ENCODE measurements at regions not wholly inside any gene's neighbourhood (a gene's known extent, or its start where the extent isn't known, plus 50 kb on each side); places are given as distances from the start of the nearest gene placed in this dataset.

DNA sequence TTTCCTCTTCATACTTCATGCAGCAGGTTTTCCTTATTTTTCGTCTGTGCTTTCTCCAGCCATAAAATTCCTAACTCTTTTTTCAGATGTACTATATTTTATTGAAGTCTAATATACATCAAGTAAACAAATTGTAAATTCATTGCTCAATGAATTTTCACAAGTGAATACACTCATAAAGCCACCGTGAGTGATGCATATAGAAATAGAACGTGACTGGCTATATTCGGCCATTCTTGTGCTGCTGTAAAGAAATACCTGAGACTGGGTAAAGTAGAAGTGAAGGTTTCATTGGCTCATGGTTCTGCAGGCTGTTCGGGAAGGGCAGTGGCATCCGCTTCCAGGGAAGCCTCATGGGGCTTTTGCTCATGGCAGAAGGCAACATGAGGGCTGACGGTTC is 868.4 kb upstream of the EEF2KMT start:
- no peak overlapping the region for H3K27ac ChIP-seq (ENCODE audit: insufficient read depth, low read length, poor library complexity, severe bottlenecking)
- no peak for DNase-seq
- H3K36me3 ChIP-seq (ENCODE audit: control insufficient read depth, insufficient read depth, low read length) = no peaks in the 10 kb centered on the region
- no peaks in the 10 kb centered on the region for H3K9me3 ChIP-seq (ENCODE audit: control insufficient read depth, low read length)
- H3K4me3 ChIP-seq (ENCODE audit: insufficient read depth, low read depth, low read length, poor library complexity, severe bottlenecking) = no peak overlapping the region
- H3K4me1 ChIP-seq (ENCODE audit: control insufficient read depth, insufficient read depth, low read length, poor library complexity, severe bottlenecking) = no peaks in the 10 kb centered on the region
- no peaks in the 10 kb centered on the region for H3K27me3 ChIP-seq (replicated peaks; ENCODE audit: control insufficient read depth, insufficient read depth, low read length, poor library complexity, severe bottlenecking)

GRCh38 chr16:5965321-5965720 is 867.7 kb upstream of the EEF2KMT start:
- H3K4me1 ChIP-seq (ENCODE audit: control insufficient read depth, insufficient read depth, low read length, poor library complexity, severe bottlenecking) = no peaks in the 10 kb centered on the region
- H3K4me3 ChIP-seq (ENCODE audit: insufficient read depth, low read depth, low read length, poor library complexity, severe bottlenecking) = no peak overlapping the region
- no peak overlapping the region for H3K27ac ChIP-seq (ENCODE audit: insufficient read depth, low read length, poor library complexity, severe bottlenecking)
- no peak for DNase-seq
- H3K27me3 ChIP-seq (replicated peaks; ENCODE audit: control insufficient read depth, insufficient read depth, low read length, poor library complexity, severe bottlenecking) = no peaks in the 10 kb centered on the region
- H3K9me3 ChIP-seq (ENCODE audit: control insufficient read depth, low read length) = no peaks in the 10 kb centered on the region
- H3K36me3 ChIP-seq (ENCODE audit: control insufficient read depth, insufficient read depth, low read length) = no peaks in the 10 kb centered on the region

- no peaks in the 10 kb centered on the region for H3K36me3 ChIP-seq (ENCODE audit: control insufficient read depth, insufficient read depth, low read length)
- H3K27ac ChIP-seq (ENCODE audit: insufficient read depth, low read length, poor library complexity, severe bottlenecking) = no peak overlapping the region
- H3K9me3 ChIP-seq (ENCODE audit: control insufficient read depth, low read length) = no peaks in the 10 kb centered on the region
- H3K27me3 ChIP-seq (replicated peaks; ENCODE audit: control insufficient read depth, insufficient read depth, low read length, poor library complexity, severe bottlenecking) = no peaks in the 10 kb centered on the region
- no peaks in the 10 kb centered on the region for H3K4me1 ChIP-seq (ENCODE audit: control insufficient read depth, insufficient read depth, low read length, poor library complexity, severe bottlenecking)
- DNase-seq = no peak
- no peak overlapping the region for H3K4me3 ChIP-seq (ENCODE audit: insufficient read depth, low read depth, low read length, poor library complexity, severe bottlenecking)
Observed at GRCh38 chr16:5951486-5951885, 853.9 kb upstream of the EEF2KMT start.

- Histone ChIP-seq H3K9me3 (ENCODE audit: control insufficient read depth, low read length) (no peaks in the 10 kb centered on the region), H3K36me3 (ENCODE audit: control insufficient read depth, insufficient read depth, low read length) (no peaks in the 10 kb centered on the region), H3K4me3 (ENCODE audit: insufficient read depth, low read depth, low read length, poor library complexity, severe bottlenecking) (no peak overlapping the region), H3K4me1 (ENCODE audit: control insufficient read depth, insufficient read depth, low read length, poor library complexity, severe bottlenecking) (no peaks in the 10 kb centered on the region), H3K27me3 (replicated peaks; ENCODE audit: control insufficient read depth, insufficient read depth, low read length, poor library complexity, severe bottlenecking) (no peaks in the 10 kb centered on the region), H3K27ac (ENCODE audit: insufficient read depth, low read length, poor library complexity, severe bottlenecking) (no peak overlapping the region)
- no peak for DNase-seq
Observed at GRCh38 chr16:5944971-5945370, 847.4 kb upstream of the EEF2KMT start.

- H3K27me3 ChIP-seq (replicated peaks; ENCODE audit: control insufficient read depth, insufficient read depth, low read length, poor library complexity, severe bottlenecking) = no peaks in the 10 kb centered on the region
- H3K4me1 ChIP-seq (ENCODE audit: control insufficient read depth, insufficient read depth, low read length, poor library complexity, severe bottlenecking) = no peaks in the 10 kb centered on the region
- no peak overlapping the region for H3K27ac ChIP-seq (ENCODE audit: insufficient read depth, low read length, poor library complexity, severe bottlenecking)
- no peak overlapping the region for H3K4me3 ChIP-seq (ENCODE audit: insufficient read depth, low read depth, low read length, poor library complexity, severe bottlenecking)
- DNase-seq = no peak
- no peaks in the 10 kb centered on the region for H3K36me3 ChIP-seq (ENCODE audit: control insufficient read depth, insufficient read depth, low read length)
- no peaks in the 10 kb centered on the region for H3K9me3 ChIP-seq (ENCODE audit: control insufficient read depth, low read length)
Observed at GRCh38 chr16:5938607-5939006, 841.0 kb upstream of the EEF2KMT start.

GRCh38 chr16:5932906-5933305 is 835.3 kb upstream of the EEF2KMT start:
- Histone ChIP-seq H3K27me3 (replicated peaks; ENCODE audit: control insufficient read depth, insufficient read depth, low read length, poor library complexity, severe bottlenecking) (no peaks in the 10 kb centered on the region), H3K27ac (ENCODE audit: insufficient read depth, low read length, poor library complexity, severe bottlenecking) (no peak overlapping the region), H3K36me3 (ENCODE audit: control insufficient read depth, insufficient read depth, low read length) (no peaks in the 10 kb centered on the region), H3K4me1 (ENCODE audit: control insufficient read depth, insufficient read depth, low read length, poor library complexity, severe bottlenecking) (no peaks in the 10 kb centered on the region), H3K9me3 (ENCODE audit: control insufficient read depth, low read length) (no peaks in the 10 kb centered on the region), H3K4me3 (ENCODE audit: insufficient read depth, low read depth, low read length, poor library complexity, severe bottlenecking) (no peak overlapping the region)
- DNase-seq = no peak

DNA sequence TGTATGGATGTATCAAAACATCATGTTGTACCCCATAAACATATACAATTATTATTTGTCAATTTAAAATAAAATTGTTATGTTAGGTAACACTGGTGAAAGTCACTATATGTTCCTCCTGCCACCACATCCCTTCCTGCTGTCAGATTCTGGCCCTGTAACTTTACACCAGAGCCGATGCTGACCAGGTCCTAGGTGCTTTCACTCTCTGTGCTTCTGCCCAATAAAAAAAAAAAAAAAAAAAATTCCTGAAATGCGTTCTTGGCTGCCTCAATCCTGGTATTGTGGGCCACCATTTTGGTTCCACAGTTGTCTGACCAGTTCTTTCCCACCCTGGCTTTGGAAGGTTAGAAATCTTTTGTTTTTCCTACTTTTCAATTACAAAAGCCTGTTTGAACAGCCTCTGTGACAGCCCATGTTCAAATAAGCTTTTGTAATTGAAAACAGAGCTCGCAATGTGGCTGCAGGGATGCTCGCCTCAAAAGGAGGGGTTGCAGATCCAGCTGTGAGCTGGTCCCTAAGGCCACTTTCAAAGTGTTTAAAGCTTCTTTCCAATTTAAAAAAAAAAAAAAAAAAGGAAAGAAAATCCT is 831.0 kb upstream of the EEF2KMT start:
- no peak for DNase-seq
- H3K4me3 ChIP-seq (ENCODE audit: insufficient read depth, low read depth, low read length, poor library complexity, severe bottlenecking) = no peak overlapping the region
- no peaks in the 10 kb centered on the region for H3K4me1 ChIP-seq (ENCODE audit: control insufficient read depth, insufficient read depth, low read length, poor library complexity, severe bottlenecking)
- H3K27me3 ChIP-seq (replicated peaks; ENCODE audit: control insufficient read depth, insufficient read depth, low read length, poor library complexity, severe bottlenecking) = no peaks in the 10 kb centered on the region
- H3K9me3 ChIP-seq (ENCODE audit: control insufficient read depth, low read length) = no peaks in the 10 kb centered on the region
- no peaks in the 10 kb centered on the region for H3K36me3 ChIP-seq (ENCODE audit: control insufficient read depth, insufficient read depth, low read length)
- H3K27ac ChIP-seq (ENCODE audit: insufficient read depth, low read length, poor library complexity, severe bottlenecking) = no peak overlapping the region

DNA sequence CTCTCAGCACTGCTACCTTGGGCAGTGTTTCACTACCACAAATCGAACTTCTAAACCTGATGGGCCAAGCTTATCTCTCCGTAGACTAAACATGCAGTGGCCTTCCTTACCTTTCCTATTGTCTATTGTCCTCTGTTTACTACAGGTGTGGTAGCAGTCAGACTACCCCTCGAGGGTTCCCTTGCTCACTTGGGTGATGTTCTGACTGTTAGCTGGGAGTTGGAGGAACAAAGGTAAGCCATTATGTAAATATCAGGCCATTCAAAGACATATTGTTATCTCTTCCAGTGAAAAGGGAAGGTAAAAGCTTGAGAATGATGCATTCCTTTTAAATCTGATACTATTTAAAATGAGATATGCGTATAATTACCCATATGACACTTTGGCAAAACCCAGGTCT is 828.3 kb upstream of the EEF2KMT start:
- no peaks in the 10 kb centered on the region for H3K9me3 ChIP-seq (ENCODE audit: control insufficient read depth, low read length)
- no peak overlapping the region for H3K27ac ChIP-seq (ENCODE audit: insufficient read depth, low read length, poor library complexity, severe bottlenecking)
- H3K36me3 ChIP-seq (ENCODE audit: control insufficient read depth, insufficient read depth, low read length) = no peaks in the 10 kb centered on the region
- H3K4me1 ChIP-seq (ENCODE audit: control insufficient read depth, insufficient read depth, low read length, poor library complexity, severe bottlenecking) = no peaks in the 10 kb centered on the region
- H3K4me3 ChIP-seq (ENCODE audit: insufficient read depth, low read depth, low read length, poor library complexity, severe bottlenecking) = no peak overlapping the region
- H3K27me3 ChIP-seq (replicated peaks; ENCODE audit: control insufficient read depth, insufficient read depth, low read length, poor library complexity, severe bottlenecking) = no peaks in the 10 kb centered on the region
- DNase-seq = no peak

DNA sequence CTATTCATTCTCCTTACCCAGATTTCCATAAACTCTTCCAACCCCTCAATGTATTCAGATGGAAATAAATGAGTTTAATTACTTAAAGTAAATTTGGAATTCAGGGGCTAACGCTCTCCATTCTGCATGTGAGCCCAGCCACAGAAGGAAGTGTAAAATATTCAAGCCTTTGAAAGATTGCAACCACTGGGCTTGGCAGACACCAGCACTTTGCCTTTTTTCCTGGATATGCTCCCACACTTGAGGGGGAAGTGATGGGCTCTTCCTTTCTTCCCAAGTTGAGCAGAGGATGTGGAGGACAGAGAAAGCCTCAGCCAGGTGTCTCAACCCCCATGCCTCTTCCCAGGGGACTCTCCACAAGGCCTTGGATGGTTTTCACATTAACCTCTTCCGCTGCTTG is 825.1 kb upstream of the EEF2KMT start:
- Histone ChIP-seq H3K27ac (ENCODE audit: insufficient read depth, low read length, poor library complexity, severe bottlenecking) (no peak overlapping the region), H3K4me3 (ENCODE audit: insufficient read depth, low read depth, low read length, poor library complexity, severe bottlenecking) (no peak overlapping the region), H3K9me3 (ENCODE audit: control insufficient read depth, low read length) (no peaks in the 10 kb centered on the region), H3K36me3 (ENCODE audit: control insufficient read depth, insufficient read depth, low read length) (no peaks in the 10 kb centered on the region), H3K27me3 (replicated peaks; ENCODE audit: control insufficient read depth, insufficient read depth, low read length, poor library complexity, severe bottlenecking) (no peaks in the 10 kb centered on the region), H3K4me1 (ENCODE audit: control insufficient read depth, insufficient read depth, low read length, poor library complexity, severe bottlenecking) (no peaks in the 10 kb centered on the region)
- DNase-seq = no peak

DNA sequence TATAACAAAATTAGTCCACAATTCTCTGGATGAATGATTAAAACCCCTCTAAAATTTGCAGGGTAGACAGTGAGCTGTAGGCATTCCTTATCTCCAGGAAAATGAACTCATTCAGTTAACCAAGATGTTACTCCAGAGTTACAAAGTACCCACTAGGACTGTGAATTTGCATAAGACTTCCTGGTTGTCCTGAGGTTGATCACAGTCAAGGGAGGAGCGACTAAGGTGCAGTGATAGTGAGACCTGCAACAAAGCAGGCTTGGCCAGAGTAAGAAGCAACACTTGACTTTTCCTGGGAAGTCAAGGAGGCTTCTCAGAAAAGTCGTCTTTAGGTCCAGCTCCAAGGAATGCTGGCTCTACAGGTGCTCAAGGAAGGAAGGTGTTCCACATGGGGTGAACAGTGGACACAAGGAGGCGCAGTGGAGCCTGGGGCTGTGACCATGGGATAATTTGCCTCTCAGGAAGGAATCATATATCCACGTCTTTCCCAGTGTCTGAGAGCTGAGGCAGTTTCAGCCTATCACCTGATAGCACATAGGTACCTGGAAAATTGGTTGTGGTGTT is 821.1 kb upstream of the EEF2KMT start:
- Histone ChIP-seq H3K9me3 (ENCODE audit: control insufficient read depth, low read length) (no peaks in the 10 kb centered on the region), H3K36me3 (ENCODE audit: control insufficient read depth, insufficient read depth, low read length) (no peaks in the 10 kb centered on the region), H3K27me3 (replicated peaks; ENCODE audit: control insufficient read depth, insufficient read depth, low read length, poor library complexity, severe bottlenecking) (no peaks in the 10 kb centered on the region), H3K27ac (ENCODE audit: insufficient read depth, low read length, poor library complexity, severe bottlenecking) (no peak overlapping the region), H3K4me3 (ENCODE audit: insufficient read depth, low read depth, low read length, poor library complexity, severe bottlenecking) (no peak overlapping the region), H3K4me1 (ENCODE audit: control insufficient read depth, insufficient read depth, low read length, poor library complexity, severe bottlenecking) (no peaks in the 10 kb centered on the region)
- DNase-seq = no peak

Measured in effector memory CD4-positive, alpha-beta T cell (primary cell).